MG63 (cell line): ENCODE measurements at regions not wholly inside any gene's neighbourhood (a gene's known extent, or its start where the extent isn't known, plus 50 kb on each side); places are given as distances from the start of the nearest gene placed in this dataset.

Source experiments
- DNase-seq: peaks from one replicate; pipeline ENCODE4 v3.0.0-alpha.2; 2020
- H3K27me3 ChIP-seq: fragments of 250-450 bp; sonication (Bioruptor Pico); 2 replicates; pipeline ENCODE4 v1.5.1; 2020; ENCODE audit warnings: mild to moderate bottlenecking, moderate library complexity
- H3K36me3 ChIP-seq: fragments of 250-450 bp; sonication (Bioruptor Pico); 2 replicates; pipeline ENCODE4 v1.5.1; 2020; ENCODE audit warnings: mild to moderate bottlenecking, moderate library complexity
- H3K4me3 ChIP-seq: fragments of 250-450 bp; sonication (Bioruptor Pico); 2 replicates; pipeline ENCODE4 v1.5.1; 2020; ENCODE audit warnings: mild to moderate bottlenecking, moderate library complexity
- H3K9me3 ChIP-seq: fragments of 250-450 bp; sonication (Bioruptor Pico); 2 replicates; pipeline ENCODE4 v1.5.1; 2020; ENCODE audit warnings: mild to moderate bottlenecking, moderate library complexity

- H3K9me3 ChIP-seq: no peaks in the 10 kb centered on the region
- DNase-seq: no peak
- no peak overlapping the region for H3K4me3 ChIP-seq
- no peaks in the 10 kb centered on the region for H3K27me3 ChIP-seq
- H3K36me3 ChIP-seq: no peaks in the 10 kb centered on the region
These were observed 51.0 kb downstream of the CCDC54 start for GRCh38 chr3:107428051-107428858.

DNA sequence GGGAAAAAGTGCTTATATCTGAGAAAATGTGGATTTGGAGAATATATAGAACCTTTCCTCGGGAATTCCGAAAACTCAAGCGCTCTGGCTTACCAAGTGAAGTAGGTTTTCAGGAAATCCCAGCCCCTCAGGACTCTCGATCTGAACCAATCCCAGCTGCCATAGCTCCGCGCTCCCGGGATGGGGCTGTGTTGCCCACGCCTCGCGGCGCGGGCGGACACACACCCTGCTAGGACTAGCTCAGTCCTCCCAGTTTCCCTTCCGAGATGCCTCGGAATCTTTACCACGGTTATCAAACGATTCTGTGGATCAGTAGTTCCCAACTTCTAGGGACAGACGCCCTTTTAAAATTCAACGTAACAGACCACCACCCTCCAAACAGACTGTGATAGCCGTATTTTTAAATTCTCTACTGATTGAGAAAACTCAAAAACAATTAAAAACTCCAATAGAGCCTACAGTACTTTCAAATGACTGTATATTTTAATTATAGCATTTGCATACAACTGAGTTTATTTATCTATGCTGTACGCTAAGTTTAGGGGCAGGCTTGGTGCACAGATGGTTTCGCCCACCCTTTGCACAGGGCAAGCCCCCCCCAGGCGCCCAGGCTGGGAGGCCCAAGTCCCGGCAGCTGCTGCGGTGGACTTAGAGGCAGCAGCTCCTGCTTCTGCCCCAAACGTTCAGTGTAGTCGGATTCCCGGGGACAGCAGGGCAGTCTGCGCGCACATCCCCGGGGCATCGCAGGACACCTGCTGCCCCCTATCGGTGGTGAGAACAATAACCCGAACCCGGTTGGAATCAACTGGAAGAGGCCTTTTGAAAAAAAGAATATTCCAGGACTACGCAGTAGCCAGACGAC, 52.3 kb downstream of the CCDC54 start:
- H3K36me3 ChIP-seq: no peaks in the 10 kb centered on the region
- H3K4me3 ChIP-seq: peak overlapping the region; percentile 40
- H3K9me3 ChIP-seq: no peaks in the 10 kb centered on the region
- peak; percentile 85 for DNase-seq
- H3K27me3 ChIP-seq: no peaks in the 10 kb centered on the region

DNA sequence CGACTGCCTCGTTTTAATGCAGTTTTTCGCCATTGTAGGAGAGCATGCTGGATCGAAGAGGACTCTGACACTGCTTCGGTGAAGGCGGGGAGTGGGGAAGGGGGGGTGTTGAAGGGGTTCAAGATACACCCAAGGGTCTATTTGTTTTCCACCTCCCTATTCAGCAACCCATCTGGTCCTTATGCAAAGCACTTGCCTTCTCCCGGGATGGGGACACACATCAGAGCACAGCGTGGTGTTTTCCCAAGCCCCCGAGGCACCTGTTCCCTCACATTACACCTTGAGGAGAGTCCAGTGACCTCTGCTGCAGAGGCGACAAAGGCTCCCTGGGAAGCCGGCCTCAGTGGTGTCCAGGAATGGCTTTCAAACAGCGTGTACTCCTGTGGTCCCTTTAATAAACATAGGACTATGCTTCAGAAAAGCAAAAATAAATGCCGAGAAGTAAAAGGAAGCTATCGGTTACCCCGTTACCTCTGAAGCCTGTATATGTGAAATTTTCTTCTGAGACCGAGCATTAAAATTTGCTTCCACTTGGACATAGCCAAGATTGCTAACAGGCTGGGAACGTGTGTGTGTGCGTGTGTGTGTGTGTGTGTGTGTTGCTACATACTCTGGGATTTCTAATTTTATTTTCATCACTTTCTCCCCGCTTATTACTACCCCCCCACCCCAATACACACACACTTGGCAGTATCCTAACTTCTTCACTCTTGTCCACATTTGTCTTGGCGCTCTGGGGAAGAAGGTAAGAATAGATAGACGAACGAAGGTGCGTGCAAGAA, 53.2 kb downstream of the CCDC54 start:
- no peaks in the 10 kb centered on the region for H3K27me3 ChIP-seq
- H3K36me3 ChIP-seq: no peaks in the 10 kb centered on the region
- DNase-seq: no peak
- H3K9me3 ChIP-seq: no peaks in the 10 kb centered on the region
- H3K4me3 ChIP-seq: peak overlapping the region; percentile 73

DNA sequence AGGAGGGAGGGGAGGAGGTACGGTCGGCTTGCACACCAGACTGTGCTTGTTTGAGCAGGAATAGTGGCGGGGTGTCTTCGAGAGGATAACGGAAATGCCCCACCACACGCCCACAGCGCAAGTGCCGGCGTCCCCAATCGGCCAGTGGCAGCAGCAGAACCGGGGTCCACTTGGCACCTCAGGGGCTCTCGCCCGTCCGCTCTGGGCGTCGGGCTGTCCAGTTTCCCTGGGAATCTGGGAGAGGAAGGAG, 53.7 kb downstream of the CCDC54 start:
- Histone ChIP-seq H3K4me3 (peak overlapping the region; percentile 73), H3K27me3 (no peaks in the 10 kb centered on the region), H3K36me3 (no peaks in the 10 kb centered on the region), H3K9me3 (no peaks in the 10 kb centered on the region)
- no peak for DNase-seq

DNA sequence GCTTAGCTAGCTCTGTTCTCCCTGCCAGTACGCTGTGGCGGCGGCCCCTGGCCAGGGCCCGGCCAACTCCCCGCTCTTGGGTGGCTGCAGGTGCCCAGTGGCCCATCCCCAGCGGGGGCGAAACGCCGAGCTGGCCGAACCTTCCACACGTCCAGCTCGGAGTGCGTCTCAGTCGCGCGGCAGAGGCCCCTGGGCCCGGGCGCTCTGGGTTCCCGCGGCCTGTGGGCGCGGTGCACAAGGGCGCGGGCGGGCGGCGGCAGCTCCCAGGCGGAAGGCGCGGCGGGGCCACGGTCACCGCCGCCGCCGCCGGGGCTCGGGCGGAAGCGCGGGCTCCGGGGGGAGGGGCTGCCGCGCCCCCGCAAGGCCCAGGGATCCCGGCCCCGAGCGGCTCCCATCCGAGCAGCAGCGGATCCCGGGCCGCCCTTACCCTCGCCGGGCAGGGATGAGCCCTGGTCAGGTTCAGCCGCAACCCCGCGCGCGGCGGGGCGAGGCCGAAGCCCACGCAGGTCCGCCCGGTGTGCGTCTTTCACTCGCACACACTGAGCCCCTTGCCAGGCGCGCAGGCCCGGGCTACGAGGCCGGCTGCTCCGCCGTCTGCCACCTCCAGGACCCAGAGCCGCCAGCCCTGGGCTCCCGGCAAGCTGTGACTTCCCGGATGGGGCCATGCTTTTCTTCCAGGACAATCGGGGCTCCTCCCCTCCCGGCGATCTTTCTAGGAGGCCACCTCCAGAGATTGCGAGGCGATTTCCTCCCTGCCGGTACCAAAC, 54.2 kb downstream of the CCDC54 start:
- Histone ChIP-seq H3K27me3 (no peaks in the 10 kb centered on the region), H3K4me3 (peak overlapping the region; percentile 73), H3K9me3 (no peaks in the 10 kb centered on the region), H3K36me3 (no peaks in the 10 kb centered on the region)
- DNase-seq: peak; percentile 83

- H3K36me3 ChIP-seq: no peaks in the 10 kb centered on the region
- no peaks in the 10 kb centered on the region for H3K27me3 ChIP-seq
- H3K9me3 ChIP-seq: no peaks in the 10 kb centered on the region
- DNase-seq: no peak
- peak overlapping the region; percentile 73 for H3K4me3 ChIP-seq
These were observed 54.8 kb downstream of the CCDC54 start for GRCh38 chr3:107432013-107432515.

- H3K9me3 ChIP-seq: no peaks in the 10 kb centered on the region
- no peaks in the 10 kb centered on the region for H3K36me3 ChIP-seq
- H3K4me3 ChIP-seq: no peak overlapping the region
- no peak for DNase-seq
- no peaks in the 10 kb centered on the region for H3K27me3 ChIP-seq
These were observed 55.4 kb downstream of the CCDC54 start for GRCh38 chr3:107432646-107433045.

- Histone ChIP-seq H3K4me3 (no peak overlapping the region), H3K9me3 (no peaks in the 10 kb centered on the region), H3K36me3 (no peaks in the 10 kb centered on the region), H3K27me3 (no peaks in the 10 kb centered on the region)
- DNase-seq: no peak
These were observed 58.8 kb downstream of the CCDC54 start for GRCh38 chr3:107436029-107436428.

GRCh38 chr3:107438671-107439070, 61.4 kb downstream of the CCDC54 start:
- no peak for DNase-seq

DNA sequence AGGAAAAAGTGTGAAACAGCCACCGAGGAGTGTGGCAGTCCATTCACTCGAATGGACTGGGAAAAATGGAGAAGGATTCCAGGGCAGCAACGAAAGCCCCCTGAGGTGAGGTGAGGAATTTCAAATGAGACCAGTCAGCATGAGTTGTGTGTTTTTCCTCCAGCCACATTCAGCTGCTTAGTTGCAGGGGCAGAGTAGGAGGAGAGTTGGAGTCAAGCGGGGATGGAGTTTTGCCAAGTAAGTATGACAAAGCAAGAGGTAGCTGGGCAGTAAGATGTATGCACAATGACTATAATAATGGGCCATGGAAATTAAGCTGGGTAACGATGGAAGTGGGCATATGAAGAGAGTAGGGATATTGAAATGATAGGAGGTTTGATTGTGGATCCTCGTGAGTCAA, 64.4 kb downstream of the CCDC54 start:
- H3K9me3 ChIP-seq: peaks cover 4% of the 10 kb centered on the region; the same call in 1 of the 2 replicates
- H3K4me3 ChIP-seq: no peak overlapping the region
- no peak for DNase-seq
- H3K27me3 ChIP-seq: no peaks in the 10 kb centered on the region
- no peaks in the 10 kb centered on the region for H3K36me3 ChIP-seq

More at GRCh38 chr3:107438671-107439070, 61.4 kb downstream of the CCDC54 start:
- H3K27me3 ChIP-seq: no peaks in the 10 kb centered on the region
- peaks cover 4% of the 10 kb centered on the region; the same call in 1 of the 2 replicates for H3K9me3 ChIP-seq
- H3K36me3 ChIP-seq: no peaks in the 10 kb centered on the region
- no peak overlapping the region for H3K4me3 ChIP-seq

GRCh38 chr3:107443461-107443860, 66.2 kb downstream of the CCDC54 start:
- no peaks in the 10 kb centered on the region for H3K27me3 ChIP-seq
- H3K9me3 ChIP-seq: peaks cover 4% of the 10 kb centered on the region; the same call in 1 of the 2 replicates
- no peak overlapping the region for H3K4me3 ChIP-seq
- no peak for DNase-seq
- no peaks in the 10 kb centered on the region for H3K36me3 ChIP-seq

- H3K27me3 ChIP-seq: no peaks in the 10 kb centered on the region
- no peak overlapping the region for H3K4me3 ChIP-seq
- DNase-seq: no peak
- peaks cover 3% of the 10 kb centered on the region; the same call in 1 of the 2 replicates for H3K9me3 ChIP-seq
- H3K36me3 ChIP-seq: no peaks in the 10 kb centered on the region
These were observed 69.5 kb downstream of the CCDC54 start for GRCh38 chr3:107446706-107447105.

- Histone ChIP-seq H3K36me3 (no peaks in the 10 kb centered on the region), H3K27me3 (no peaks in the 10 kb centered on the region), H3K9me3 (no peaks in the 10 kb centered on the region), H3K4me3 (no peak overlapping the region)
- DNase-seq: no peak
These were observed 72.4 kb upstream of the BBX start for GRCh38 chr3:107450254-107450893.

GRCh38 chr3:107452436-107452835, 70.3 kb upstream of the BBX start:
- no peak overlapping the region for H3K4me3 ChIP-seq
- H3K9me3 ChIP-seq: no peaks in the 10 kb centered on the region
- DNase-seq: no peak
- no peaks in the 10 kb centered on the region for H3K36me3 ChIP-seq
- no peaks in the 10 kb centered on the region for H3K27me3 ChIP-seq

GRCh38 chr3:107453504-107453903, 69.3 kb upstream of the BBX start:
- H3K4me3 ChIP-seq: no peak overlapping the region
- H3K27me3 ChIP-seq: no peaks in the 10 kb centered on the region
- no peak for DNase-seq
- H3K36me3 ChIP-seq: no peaks in the 10 kb centered on the region
- H3K9me3 ChIP-seq: no peaks in the 10 kb centered on the region

DNA sequence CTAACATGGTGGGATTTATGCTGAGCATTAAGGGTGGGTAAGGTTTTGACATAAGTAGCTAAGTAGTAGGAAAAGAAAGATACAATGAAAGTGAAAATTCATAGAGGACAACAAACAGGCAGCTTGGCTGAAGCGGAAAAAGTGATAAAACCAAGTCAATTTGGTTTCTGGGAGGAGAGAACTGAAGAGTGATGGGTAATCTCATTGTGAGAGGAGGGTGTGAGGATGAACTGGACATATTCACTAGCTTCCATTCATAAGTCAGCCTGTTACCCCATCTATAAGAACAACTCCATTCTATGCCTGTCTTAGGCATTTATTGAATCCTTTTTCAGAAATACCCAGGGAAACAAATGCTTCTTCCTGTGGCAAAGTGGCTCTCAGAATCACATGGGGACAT, 67.1 kb upstream of the BBX start:
- DNase-seq: no peak
- H3K27me3 ChIP-seq: no peaks in the 10 kb centered on the region
- H3K36me3 ChIP-seq: no peaks in the 10 kb centered on the region
- no peak overlapping the region for H3K4me3 ChIP-seq
- H3K9me3 ChIP-seq: no peaks in the 10 kb centered on the region
